ENCODE measurements at regions not wholly inside any gene's neighbourhood (a gene's known extent, or its start where the extent isn't known, plus 50 kb on each side); places are given as distances from the start of the nearest gene placed in this dataset.
A peak's percentile ranks its signal among the peaks of the same experiment; 100 is the strongest.

GRCh38 chr11:80165744-80166143 is 724.9 kb upstream of the TENM4 start:
- Histone ChIP-seq H2AFZ (no peak overlapping the region), H3K4me2 (no peak overlapping the region), H3K4me1 (ENCODE audit: insufficient read depth) (peaks cover 7% of the 10 kb centered on the region), H3K36me3 (replicated peaks; ENCODE audit: insufficient read depth, low read depth) (no peaks in the 10 kb centered on the region), H3K9me3 (ENCODE audit: low read depth) (no peaks in the 10 kb centered on the region), H3K9me2 (replicated peaks; ENCODE audit: insufficient read depth) (no peaks in the 10 kb centered on the region), H4K20me1 (ENCODE audit: insufficient read depth, poor library complexity, severe bottlenecking) (no peaks in the 10 kb centered on the region), H3K79me2 (no peaks in the 10 kb centered on the region), H3K27ac (no peak overlapping the region), H3K4me3 (no peak overlapping the region), H3K27me3 (no peaks in the 10 kb centered on the region)
- WGBS (ENCODE audit: low lambda C conversion rate, missing lambda C conversion rate), result 79% methylated on average over 1 of the region's 1 CpG
- no peak for TF ChIP-seq EZH2 (IDR thresholded peaks at IDR 0.05; ENCODE audit: borderline replicate concordance)
- no peak for TF ChIP-seq CTCF (IDR thresholded peaks at IDR 0.05; ENCODE audit: poor library complexity)
- TF ChIP-seq EZH2phosphoT487 (IDR thresholded peaks at IDR 0.05; ENCODE audit: low read depth, severe bottlenecking, unreplicated experiment), result no peak
- no peak for DNase-seq (ENCODE audit: low spot score)

GRCh38 chr11:80163441-80163840 is 722.6 kb upstream of the TENM4 start:
- Histone ChIP-seq H4K20me1 (ENCODE audit: insufficient read depth, poor library complexity, severe bottlenecking) (no peaks in the 10 kb centered on the region), H3K4me3 (no peak overlapping the region), H3K4me2 (no peak overlapping the region), H3K27me3 (no peaks in the 10 kb centered on the region), H3K9me2 (replicated peaks; ENCODE audit: insufficient read depth) (no peaks in the 10 kb centered on the region), H3K36me3 (replicated peaks; ENCODE audit: insufficient read depth, low read depth) (no peaks in the 10 kb centered on the region), H3K4me1 (ENCODE audit: insufficient read depth) (peaks cover 7% of the 10 kb centered on the region), H3K9me3 (ENCODE audit: low read depth) (no peaks in the 10 kb centered on the region), H3K79me2 (no peaks in the 10 kb centered on the region), H2AFZ (no peak overlapping the region), H3K27ac (peak overlapping the region; percentile 67)
- TF ChIP-seq EZH2phosphoT487 (IDR thresholded peaks at IDR 0.05; ENCODE audit: low read depth, severe bottlenecking, unreplicated experiment) (no peak), CTCF (IDR thresholded peaks at IDR 0.05; ENCODE audit: poor library complexity) (no peak)
- WGBS (ENCODE audit: low lambda C conversion rate, missing lambda C conversion rate), result 75% methylated on average over 1 of the region's 1 CpG
- no peak for DNase-seq (ENCODE audit: low spot score)

GRCh38 chr11:80163011-80163410 is 722.2 kb upstream of the TENM4 start:
- Histone ChIP-seq H3K4me2 (peak overlapping the region; percentile 21), H3K4me1 (ENCODE audit: insufficient read depth) (peaks cover 7% of the 10 kb centered on the region), H4K20me1 (ENCODE audit: insufficient read depth, poor library complexity, severe bottlenecking) (no peaks in the 10 kb centered on the region), H3K4me3 (no peak overlapping the region), H3K36me3 (replicated peaks; ENCODE audit: insufficient read depth, low read depth) (no peaks in the 10 kb centered on the region), H3K27me3 (no peaks in the 10 kb centered on the region), H3K27ac (peak overlapping the region; percentile 69), H3K79me2 (no peaks in the 10 kb centered on the region), H3K9me2 (replicated peaks; ENCODE audit: insufficient read depth) (no peaks in the 10 kb centered on the region), H3K9me3 (ENCODE audit: low read depth) (no peaks in the 10 kb centered on the region), H2AFZ (no peak overlapping the region)
- DNase-seq (ENCODE audit: low spot score), result peak; percentile 70
- 68% methylated on average over 3 of the region's 3 CpGs for WGBS (ENCODE audit: low lambda C conversion rate, missing lambda C conversion rate)
- TF ChIP-seq EZH2 (IDR thresholded peaks at IDR 0.05; ENCODE audit: borderline replicate concordance) (no peak), CTCF (IDR thresholded peaks at IDR 0.05; ENCODE audit: poor library complexity) (no peak), EZH2phosphoT487 (IDR thresholded peaks at IDR 0.05; ENCODE audit: low read depth, severe bottlenecking, unreplicated experiment) (no peak)

GRCh38 chr11:80162387-80162786 is 721.6 kb upstream of the TENM4 start:
- Histone ChIP-seq H3K4me3 (no peak overlapping the region), H3K27me3 (no peaks in the 10 kb centered on the region), H3K9me3 (ENCODE audit: low read depth) (no peaks in the 10 kb centered on the region)

More at GRCh38 chr11:80162387-80162786, 721.6 kb upstream of the TENM4 start:
- no peaks in the 10 kb centered on the region for H3K79me2 ChIP-seq
- no peaks in the 10 kb centered on the region for H3K9me2 ChIP-seq (replicated peaks; ENCODE audit: insufficient read depth)
- H3K36me3 ChIP-seq (replicated peaks; ENCODE audit: insufficient read depth, low read depth), result no peaks in the 10 kb centered on the region
- H2AFZ ChIP-seq, result no peak overlapping the region
- WGBS (ENCODE audit: low lambda C conversion rate, missing lambda C conversion rate), result 90% methylated on average over 4 of the region's 4 CpGs
- no peak overlapping the region for H3K4me2 ChIP-seq
- H3K27ac ChIP-seq, result peak overlapping the region; percentile 69
- H4K20me1 ChIP-seq (ENCODE audit: insufficient read depth, poor library complexity, severe bottlenecking), result no peaks in the 10 kb centered on the region
- H3K4me1 ChIP-seq (ENCODE audit: insufficient read depth), result peaks cover 7% of the 10 kb centered on the region
- TF ChIP-seq CTCF (IDR thresholded peaks at IDR 0.05; ENCODE audit: poor library complexity) (no peak), EZH2 (IDR thresholded peaks at IDR 0.05; ENCODE audit: borderline replicate concordance) (no peak), EZH2phosphoT487 (IDR thresholded peaks at IDR 0.05; ENCODE audit: low read depth, severe bottlenecking, unreplicated experiment) (no peak)
- no peak for DNase-seq (ENCODE audit: low spot score)
